Keratinocyte (primary cell): ENCODE measurements at regions not wholly inside any gene's neighbourhood (a gene's known extent, or its start where the extent isn't known, plus 50 kb on each side); places are given as distances from the start of the nearest gene placed in this dataset.

Source experiments
- DNase-seq: peaks from one replicate; pipeline ENCODE4 v3.0.0-alpha.2; 2011; ENCODE audit warnings: low read depth, missing footprints, low spot score
- FAIRE-seq: peaks from 2 replicates; lab custom pipeline; 2011; peaks lifted over from hg19 to GRCh38; lab: Jason Lieb, UNC
- H2AFZ ChIP-seq: 2 replicates; pipeline ENCODE4 v1.6.0; 2012; ENCODE audit warnings: low read length, control low read depth, inconsistent platforms; ENCODE audit not compliant: control insufficient read depth
- H3K27ac ChIP-seq: 2 replicates; pipeline ENCODE4 v1.5.1; 2011; ENCODE audit warnings: low read length; ENCODE audit not compliant: control insufficient read depth, insufficient read depth
- H3K27me3 ChIP-seq: 3 replicates; pipeline ENCODE4 v1.6.0; 2011; ENCODE audit warnings: low read length; ENCODE audit not compliant: control insufficient read depth, insufficient read depth; ENCODE audit errors: extremely low read depth
- H3K36me3 ChIP-seq, 2 experiments: 2 replicates in 1 of 2; 3 replicates in 1 of 2; pipeline ENCODE4 v1.5.1; 2011; ENCODE audit warnings: low read length in 2 of 2, mild to moderate bottlenecking in 1 of 2; ENCODE audit not compliant: control insufficient read depth in 2 of 2, insufficient read depth in 2 of 2; ENCODE audit errors: extremely low read depth in 1 of 2
- H3K4me1 ChIP-seq: 3 replicates; pipeline ENCODE4 v1.5.1; 2011; ENCODE audit warnings: low read length; ENCODE audit not compliant: control insufficient read depth, insufficient read depth; ENCODE audit errors: extremely low read depth
- H3K4me2 ChIP-seq: 3 replicates; pipeline ENCODE4 v1.6.0; 2011; ENCODE audit warnings: low read depth, low read length; ENCODE audit not compliant: control insufficient read depth, insufficient read depth; ENCODE audit errors: extremely low read depth
- H3K4me3 ChIP-seq, 3 experiments: fragments of 200-600 bp in 1 of 3; sonication (generic) in 1 of 3; 2 replicates in 2 of 3; 3 replicates in 1 of 3; pipeline ENCODE4 v1.5.1; 2011 to 2016; ENCODE audit warnings: low read length in 3 of 3, mild to moderate bottlenecking in 3 of 3, control low read depth in 2 of 3, inconsistent platforms in 1 of 3, low read depth in 1 of 3, mixed read lengths in 1 of 3, mixed run types in 1 of 3, moderate library complexity in 1 of 3; ENCODE audit not compliant: control insufficient read depth in 2 of 3, insufficient read depth in 2 of 3; ENCODE audit errors: extremely low read depth in 1 of 3
- H3K79me2 ChIP-seq: 2 replicates; pipeline ENCODE4 v1.6.0; 2012; ENCODE audit warnings: low read length; ENCODE audit not compliant: control insufficient read depth, insufficient read depth
- H3K9ac ChIP-seq: 3 replicates; pipeline ENCODE4 v1.6.0; 2011; ENCODE audit warnings: low read length; ENCODE audit not compliant: control insufficient read depth, insufficient read depth; ENCODE audit errors: extremely low read depth
- H3K9me1 ChIP-seq: 3 replicates; pipeline ENCODE4 v1.6.0; 2011; ENCODE audit warnings: low read length; ENCODE audit not compliant: control insufficient read depth, insufficient read depth; ENCODE audit errors: extremely low read depth
- H3K9me3 ChIP-seq: 2 replicates; pipeline ENCODE4 v1.5.1; 2012; ENCODE audit warnings: low read depth, low read length; ENCODE audit not compliant: control insufficient read depth
- H4K20me1 ChIP-seq: 3 replicates; pipeline ENCODE4 v1.6.0; 2011; ENCODE audit warnings: low read length; ENCODE audit not compliant: control insufficient read depth, insufficient read depth; ENCODE audit errors: extremely low read depth
- CTCF ChIP-seq, 3 experiments: IDR thresholded peaks in 1 of 3; conservative IDR thresholded peaks in 1 of 3; optimal IDR thresholded peaks in 1 of 3; 2 replicates in 2 of 3; 3 replicates in 1 of 3; pipeline versions ENCODE3 to v1.5.1; 2011; ENCODE audit warnings: low read length in 3 of 3, mild to moderate bottlenecking in 3 of 3, moderate library complexity in 2 of 3, control low read depth in 1 of 3, inconsistent platforms in 1 of 3; ENCODE audit not compliant: insufficient read depth in 2 of 3; ENCODE audit errors: extremely low read depth in 1 of 3
- EZH2 ChIP-seq: IDR thresholded peaks from one replicate; pipeline ENCODE4 v1.6.1; 2012; ENCODE audit warnings: inconsistent platforms, mild to moderate bottlenecking, low read length, moderate library complexity
- dilution Hi-C: fragments of 300-500 bp; cut with MboI; formaldehyde crosslinking; loops from one replicate; pipeline ENCODE4 v1.7.0; 2020; ENCODE audit warnings: low sequenced_read_pairs; ENCODE audit not compliant: extremely low pct_ligation_motif_present

- dilution Hi-C loops: no loop called here
- Histone ChIP-seq H3K9me3 (peaks cover 6% of the 10 kb centered on the region), H2AFZ (no peak overlapping the region)
Observed at GRCh38 chr6:66159937-66160336, 452.9 kb upstream of the EYS start.

GRCh38 chr6:66153247-66153646, 446.2 kb upstream of the EYS start:
- dilution Hi-C loops: no loop called here
- Histone ChIP-seq H2AFZ (no peak overlapping the region), H3K27me3 (no peaks in the 10 kb centered on the region), H3K4me2 (no peak overlapping the region), H3K36me3 (no peaks in the 10 kb centered on the region), H3K27ac (no peak overlapping the region), H4K20me1 (no peaks in the 10 kb centered on the region), H3K79me2 (no peaks in the 10 kb centered on the region), H3K9ac (no peak overlapping the region), H3K9me1 (no peaks in the 10 kb centered on the region), H3K4me3 (no peak overlapping the region), H3K4me1 (no peaks in the 10 kb centered on the region), H3K9me3 (no peaks in the 10 kb centered on the region)
- DNase-seq (no peak), FAIRE-seq (no peak)
- no peak for TF ChIP-seq EZH2
- no peak for TF ChIP-seq CTCF (optimal IDR thresholded peaks at IDR 0.05 in 1 of 3, IDR thresholded peaks at IDR 0.05 in 1 of 3, conservative IDR thresholded peaks at IDR 0.05 in 1 of 3; ENCODE audit: extremely low read depth in 1 of 3, insufficient read depth in 2 of 3, low read length in 3 of 3)

More at GRCh38 chr6:66159937-66160336, 452.9 kb upstream of the EYS start:
- Histone ChIP-seq H3K9me1 (no peaks in the 10 kb centered on the region), H3K9ac (no peak overlapping the region), H3K27me3 (no peaks in the 10 kb centered on the region), H3K27ac (no peak overlapping the region), H3K4me2 (no peak overlapping the region), H3K79me2 (no peaks in the 10 kb centered on the region), H3K4me3 (no peak overlapping the region), H3K36me3 (no peaks in the 10 kb centered on the region), H3K4me1 (no peaks in the 10 kb centered on the region), H4K20me1 (no peaks in the 10 kb centered on the region)
- no peak for FAIRE-seq
- no peak for TF ChIP-seq CTCF (optimal IDR thresholded peaks at IDR 0.05 in 1 of 3, IDR thresholded peaks at IDR 0.05 in 1 of 3, conservative IDR thresholded peaks at IDR 0.05 in 1 of 3; ENCODE audit: extremely low read depth in 1 of 3, insufficient read depth in 2 of 3, low read length in 3 of 3)
- TF ChIP-seq EZH2: no peak
- DNase-seq: no peak
